Ascending aorta (tissue), 2 donors: ENCODE measurements at regions not wholly inside any gene's neighbourhood (a gene's known extent, or its start where the extent isn't known, plus 50 kb on each side); places are given as distances from the start of the nearest gene placed in this dataset.
"Not testable (repeated sequence)": the region's sequence is repeated elsewhere in the genome, so short reads cannot be mapped to it uniquely, and the experiment has no call there.

Source experiments
- DNase-seq, 2 donors: peaks; one replicate each; pipeline ENCODE4 v3.0.0-alpha.2; 2019; ENCODE audit warnings: low spot score in 2 of 2
- H3K27ac ChIP-seq, 2 donors: fragments of 200-600 bp; sonication (generic); one replicate each; pipeline ENCODE4 v1.5.1; 2016 to 2017; ENCODE audit warnings: mild to moderate bottlenecking in 1 of 2
- H3K27me3 ChIP-seq: fragments of 200-600 bp; sonication (generic); one replicate; pipeline ENCODE4 v1.5.1; 2017
- H3K36me3 ChIP-seq, 2 donors: fragments of 200-600 bp; sonication (generic); one replicate each; pipeline ENCODE4 v1.5.1; 2016
- H3K4me1 ChIP-seq, 2 donors: fragments of 200-600 bp; sonication (generic); one replicate each; pipeline ENCODE4 v1.5.1; 2016 to 2017; ENCODE audit warnings: mild to moderate bottlenecking in 1 of 2
- H3K4me3 ChIP-seq, 2 donors: fragments of 200-600 bp; sonication (generic); one replicate each; pipeline ENCODE4 v1.5.1; 2016 to 2017; ENCODE audit warnings: mild to moderate bottlenecking in 1 of 2
- H3K9me3 ChIP-seq, 2 donors: fragments of 200-600 bp; sonication (generic); one replicate each; pipeline ENCODE4 v1.5.1; 2016
- intact Hi-C: fragments of 100-400 bp; cut with DNase I; formaldehyde crosslinking; loops from one replicate; pipeline ENCODE4 v1.15.1; 2023
- TF ChIP-seq, protein P1 (sequence below), 3 experiments: fragments of 200-600 bp in 2 of 3; fragments of 450-650 bp in 1 of 3; sonication (generic) in 2 of 3; IDR thresholded peaks; one replicate each; pipeline ENCODE4 v1.5.1; 2016 to 2019; ENCODE audit warnings: antibody characterized with exemption in 3 of 3, mild to moderate bottlenecking in 1 of 3, moderate library complexity in 1 of 3

DNA sequence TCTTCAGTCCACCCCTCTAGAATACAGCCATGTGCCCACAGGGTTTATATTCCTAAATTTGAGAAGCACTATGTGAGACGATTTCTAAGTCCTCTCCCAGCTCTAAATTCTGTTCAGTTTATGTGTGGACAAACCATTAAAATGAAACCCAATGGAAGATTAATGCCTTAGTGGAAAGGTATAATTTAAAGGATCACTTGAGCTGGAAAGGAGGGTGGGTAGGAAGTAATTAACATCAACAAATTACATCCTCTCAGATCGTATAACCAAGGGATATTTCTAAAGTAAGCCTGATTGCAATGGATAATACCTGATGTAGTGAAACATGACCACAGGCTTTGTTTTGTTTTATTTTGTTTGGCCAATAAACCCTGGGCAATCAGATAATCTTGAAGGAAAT is 511.0 kb upstream of the COBL start:
- H3K27ac ChIP-seq = no peak overlapping the region
- H3K4me1 ChIP-seq = no peaks in the 10 kb centered on the region
- H3K36me3 ChIP-seq = no peaks in the 10 kb centered on the region
- intact Hi-C loops = no loop called here
- H3K4me3 ChIP-seq = no peak overlapping the region
- no peak for DNase-seq
- H3K27me3 ChIP-seq = no peaks in the 10 kb centered on the region
- TF ChIP-seq, protein P1, sequence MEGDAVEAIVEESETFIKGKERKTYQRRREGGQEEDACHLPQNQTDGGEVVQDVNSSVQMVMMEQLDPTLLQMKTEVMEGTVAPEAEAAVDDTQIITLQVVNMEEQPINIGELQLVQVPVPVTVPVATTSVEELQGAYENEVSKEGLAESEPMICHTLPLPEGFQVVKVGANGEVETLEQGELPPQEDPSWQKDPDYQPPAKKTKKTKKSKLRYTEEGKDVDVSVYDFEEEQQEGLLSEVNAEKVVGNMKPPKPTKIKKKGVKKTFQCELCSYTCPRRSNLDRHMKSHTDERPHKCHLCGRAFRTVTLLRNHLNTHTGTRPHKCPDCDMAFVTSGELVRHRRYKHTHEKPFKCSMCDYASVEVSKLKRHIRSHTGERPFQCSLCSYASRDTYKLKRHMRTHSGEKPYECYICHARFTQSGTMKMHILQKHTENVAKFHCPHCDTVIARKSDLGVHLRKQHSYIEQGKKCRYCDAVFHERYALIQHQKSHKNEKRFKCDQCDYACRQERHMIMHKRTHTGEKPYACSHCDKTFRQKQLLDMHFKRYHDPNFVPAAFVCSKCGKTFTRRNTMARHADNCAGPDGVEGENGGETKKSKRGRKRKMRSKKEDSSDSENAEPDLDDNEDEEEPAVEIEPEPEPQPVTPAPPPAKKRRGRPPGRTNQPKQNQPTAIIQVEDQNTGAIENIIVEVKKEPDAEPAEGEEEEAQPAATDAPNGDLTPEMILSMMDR (IDR thresholded peaks at IDR 0.05) = no peak
- no peaks in the 10 kb centered on the region for H3K9me3 ChIP-seq

GRCh38 chr7:51824050-51824449 is 507.4 kb upstream of the COBL start:
- no peaks in the 10 kb centered on the region for H3K9me3 ChIP-seq
- no peak for DNase-seq
- no peak overlapping the region for H3K27ac ChIP-seq
- TF ChIP-seq, protein P1 (IDR thresholded peaks at IDR 0.05) = no peak
- intact Hi-C loops = no loop called here
- no peak overlapping the region for H3K4me3 ChIP-seq
- no peaks in the 10 kb centered on the region for H3K36me3 ChIP-seq
- H3K4me1 ChIP-seq = no peaks in the 10 kb centered on the region
- H3K27me3 ChIP-seq = no peaks in the 10 kb centered on the region

- H3K36me3 ChIP-seq = no peaks in the 10 kb centered on the region
- no peak overlapping the region for H3K4me3 ChIP-seq
- TF ChIP-seq, protein P1 (IDR thresholded peaks at IDR 0.05) = no peak
- no peaks in the 10 kb centered on the region for H3K4me1 ChIP-seq
- no peak overlapping the region for H3K27ac ChIP-seq
- H3K9me3 ChIP-seq = no peaks in the 10 kb centered on the region
- DNase-seq = no peak
- intact Hi-C loops = no loop called here
- H3K27me3 ChIP-seq = no peaks in the 10 kb centered on the region
Observed at GRCh38 chr7:51823437-51823836, 506.8 kb upstream of the COBL start.

- H3K36me3 ChIP-seq = no peaks in the 10 kb centered on the region
- H3K4me1 ChIP-seq = no peaks in the 10 kb centered on the region
- no peaks in the 10 kb centered on the region for H3K9me3 ChIP-seq
- no peak overlapping the region for H3K27ac ChIP-seq
- intact Hi-C loops = no loop called here
- no peaks in the 10 kb centered on the region for H3K27me3 ChIP-seq
- TF ChIP-seq, protein P1 (IDR thresholded peaks at IDR 0.05) = no peak
- DNase-seq = no peak
- H3K4me3 ChIP-seq = no peak overlapping the region
Observed at GRCh38 chr7:51817694-51818225, 501.2 kb upstream of the COBL start.

DNA sequence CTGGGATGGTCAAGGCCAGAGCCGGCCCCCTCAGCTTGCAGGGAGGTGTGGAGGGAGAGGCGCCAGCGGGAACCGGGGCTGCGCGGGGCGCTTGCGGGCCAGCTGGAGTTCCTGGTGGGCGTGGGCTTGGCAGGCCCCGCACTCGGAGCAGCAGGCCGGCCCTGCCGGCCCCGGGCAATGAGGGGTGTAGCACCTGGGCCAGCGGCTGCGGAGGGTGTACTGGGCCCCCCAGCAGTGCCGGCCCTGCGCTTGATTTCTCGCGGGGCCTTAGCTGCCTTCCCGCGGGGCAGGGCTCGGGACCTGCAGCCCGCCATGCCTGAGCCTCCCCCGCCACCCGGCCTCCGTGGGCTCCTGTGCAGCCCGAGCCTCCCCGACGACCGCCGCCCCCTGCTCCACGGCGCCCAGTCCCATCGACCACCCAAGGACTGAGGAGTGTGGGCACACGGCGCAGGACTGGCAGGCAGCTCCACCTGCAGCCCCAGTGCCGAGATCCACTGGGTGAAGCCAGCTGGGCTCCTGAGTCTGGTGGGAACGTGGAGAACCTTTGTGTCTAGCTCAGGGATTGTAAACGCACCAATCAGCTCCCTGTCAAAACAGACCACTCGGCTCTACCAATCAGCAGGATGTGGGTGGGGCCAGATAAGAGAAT is 489.3 kb upstream of the COBL start:
- DNase-seq, H3K27me3 ChIP-seq, H3K27ac ChIP-seq, H3K4me3 ChIP-seq, H3K36me3 ChIP-seq, H3K4me1 ChIP-seq, H3K9me3 ChIP-seq, intact Hi-C loops: not testable (repeated sequence)

GRCh38 chr7:51802718-51803117 is 486.1 kb upstream of the COBL start:
- no peaks in the 10 kb centered on the region for H3K27me3 ChIP-seq
- H3K27ac ChIP-seq = no peak overlapping the region
- H3K4me3 ChIP-seq = no peak overlapping the region
- no peak for DNase-seq
- no peaks in the 10 kb centered on the region for H3K9me3 ChIP-seq
- intact Hi-C loops = no loop called here
- H3K4me1 ChIP-seq = no peaks in the 10 kb centered on the region
- no peaks in the 10 kb centered on the region for H3K36me3 ChIP-seq
- TF ChIP-seq, protein P1 (IDR thresholded peaks at IDR 0.05) = no peak
